ENCODE measurements at regions not wholly inside any gene's neighbourhood (a gene's known extent, or its start where the extent isn't known, plus 50 kb on each side); places are given as distances from the start of the nearest gene placed in this dataset.

- H2AFZ ChIP-seq (ENCODE audit: insufficient read depth, low read depth, low read length, poor library complexity, severe bottlenecking): no peak overlapping the region
- H3K79me2 ChIP-seq (ENCODE audit: control insufficient read depth, insufficient read depth, low read length): no peaks in the 10 kb centered on the region
- H3K4me2 ChIP-seq (replicated peaks; ENCODE audit: low read depth, low read length, poor library complexity, severe bottlenecking): no peak overlapping the region
- intact Hi-C loops (cut with micrococcal nuclease): no loop called here
- ATAC-seq (ENCODE audit: low read depth) (no peak), DNase-seq (no peak)
- no peaks in the 10 kb centered on the region for H3K36me3 ChIP-seq (replicated peaks in 1 of 2; ENCODE audit: control extremely low read depth in 1 of 2, control insufficient read depth in 1 of 2, extremely low read depth in 1 of 2, insufficient read depth in 2 of 2, low read length in 1 of 2)
- no peak for TF ChIP-seq CTCF (IDR thresholded peaks at IDR 0.05)
- no peak for TF ChIP-seq EZH2 (IDR thresholded peaks at IDR 0.05; ENCODE audit: borderline replicate concordance, insufficient read depth, low read depth, low read length, poor library complexity, severe bottlenecking)
- H3K9me3 ChIP-seq (ENCODE audit: control extremely low read depth in 1 of 3, control insufficient read depth in 2 of 3, insufficient read depth in 1 of 3, low read length in 2 of 3): peaks cover 0 to 7% (median 0%) of the 10 kb centered on the region in 3 donors
- WGBS (ENCODE audit: insufficient coverage): no CpG with 5 or more reads among the region's 5 CpGs
- H3K4me3 ChIP-seq (ENCODE audit: control extremely low read depth in 1 of 5, extremely low read depth in 1 of 5, insufficient read depth in 1 of 5, low read depth in 2 of 5, low read length in 4 of 5): no peak overlapping the region
- CTCF ChIA-PET: no interaction called here
- no peak overlapping the region for H3K9ac ChIP-seq (ENCODE audit: low read length)
- H3K4me3 Mint-ChIP-seq: no peak overlapping the region
- no peak overlapping the region for H3K27ac ChIP-seq (ENCODE audit: low read length in 2 of 2)
- H3K9me3 Mint-ChIP-seq (ENCODE audit: insufficient read depth): peaks cover 2% of the 10 kb centered on the region
- H3K27ac Mint-ChIP-seq: no peak overlapping the region
- no peaks in the 10 kb centered on the region for H4K20me1 ChIP-seq (ENCODE audit: control insufficient read depth, insufficient read depth, low read length, poor library complexity, severe bottlenecking)
- no peaks in the 10 kb centered on the region for H3K27me3 ChIP-seq (replicated peaks in 1 of 4; ENCODE audit: control extremely low read depth in 1 of 4, control insufficient read depth in 3 of 4, insufficient read depth in 4 of 4, low read length in 3 of 4)
- H3K4me1 Mint-ChIP-seq: no peaks in the 10 kb centered on the region
- peaks cover 6% of the 10 kb centered on the region for H3K27me3 Mint-ChIP-seq
- POLR2A ChIA-PET: no interaction called here
- H3K4me1 ChIP-seq (ENCODE audit: control insufficient read depth in 2 of 2, insufficient read depth in 2 of 2, low read length in 2 of 2): no peaks in the 10 kb centered on the region
These were observed 287.3 kb upstream of the TSHZ2 start for GRCh38 chr20:52684905-52685304.

DNA sequence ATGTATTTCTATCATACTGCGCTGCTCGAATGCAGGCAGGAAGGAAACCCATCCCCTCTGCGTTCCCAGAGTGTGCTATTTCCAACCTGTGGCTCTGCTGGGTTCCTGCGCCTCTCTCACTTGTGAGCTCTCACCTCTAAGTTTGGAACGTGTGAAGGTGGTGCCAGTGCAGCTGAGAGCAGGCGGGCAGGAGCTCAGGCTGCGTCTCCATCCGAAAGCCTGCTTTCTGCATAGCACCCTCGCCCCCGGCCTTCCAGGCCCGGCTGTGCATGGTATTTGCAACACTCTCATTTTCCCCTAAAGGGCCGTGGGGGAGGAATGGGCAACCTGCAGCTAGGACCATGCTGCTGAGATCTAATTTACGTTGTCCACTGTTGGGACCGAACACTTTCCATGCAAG, 288.0 kb upstream of the TSHZ2 start:
- no peaks in the 10 kb centered on the region for H3K4me1 Mint-ChIP-seq
- H3K27me3 ChIP-seq (replicated peaks in 1 of 4; ENCODE audit: control extremely low read depth in 1 of 4, control insufficient read depth in 3 of 4, insufficient read depth in 4 of 4, low read length in 3 of 4): no peaks in the 10 kb centered on the region
- H3K4me3 ChIP-seq (ENCODE audit: control extremely low read depth in 1 of 5, extremely low read depth in 1 of 5, insufficient read depth in 1 of 5, low read depth in 2 of 5, low read length in 4 of 5): no peak overlapping the region
- DNase-seq: no peak
- intact Hi-C loops (cut with micrococcal nuclease): no loop called here
- H3K4me2 ChIP-seq (replicated peaks; ENCODE audit: low read depth, low read length, poor library complexity, severe bottlenecking): no peak overlapping the region
- ATAC-seq (ENCODE audit: low read depth): no peak
- no peak overlapping the region for H3K9ac ChIP-seq (ENCODE audit: low read length)
- POLR2A ChIA-PET: no interaction called here
- 65% methylated on average over 12 of the region's 14 CpGs for WGBS (ENCODE audit: insufficient coverage)
- no peak overlapping the region for H3K4me3 Mint-ChIP-seq
- no peaks in the 10 kb centered on the region for H3K4me1 ChIP-seq (ENCODE audit: control insufficient read depth in 2 of 2, insufficient read depth in 2 of 2, low read length in 2 of 2)
- peaks cover 6% of the 10 kb centered on the region for H3K27me3 Mint-ChIP-seq
- TF ChIP-seq CTCF (IDR thresholded peaks at IDR 0.05): no peak
- no peak overlapping the region for H2AFZ ChIP-seq (ENCODE audit: insufficient read depth, low read depth, low read length, poor library complexity, severe bottlenecking)
- H3K27ac Mint-ChIP-seq: no peak overlapping the region
- no peak overlapping the region for H3K27ac ChIP-seq (ENCODE audit: low read length in 2 of 2)
- H3K36me3 ChIP-seq (replicated peaks in 1 of 2; ENCODE audit: control extremely low read depth in 1 of 2, control insufficient read depth in 1 of 2, extremely low read depth in 1 of 2, insufficient read depth in 2 of 2, low read length in 1 of 2): no peaks in the 10 kb centered on the region
- H4K20me1 ChIP-seq (ENCODE audit: control insufficient read depth, insufficient read depth, low read length, poor library complexity, severe bottlenecking): no peaks in the 10 kb centered on the region
- H3K9me3 ChIP-seq (ENCODE audit: control extremely low read depth in 1 of 3, control insufficient read depth in 2 of 3, insufficient read depth in 1 of 3, low read length in 2 of 3): peaks cover 0 to 7% (median 0%) of the 10 kb centered on the region in 3 donors
- CTCF ChIA-PET: no interaction called here
- peaks cover 2% of the 10 kb centered on the region for H3K9me3 Mint-ChIP-seq (ENCODE audit: insufficient read depth)
- H3K79me2 ChIP-seq (ENCODE audit: control insufficient read depth, insufficient read depth, low read length): no peaks in the 10 kb centered on the region
